Endothelial cell of umbilical vein (primary cell): ENCODE measurements at regions not wholly inside any gene's neighbourhood (a gene's known extent, or its start where the extent isn't known, plus 50 kb on each side); places are given as distances from the start of the nearest gene placed in this dataset.

Experiments used
- BruUV-seq: library from RNA; stranded (reverse); fragments of 400-500 nt; replicated peaks from 2 replicates; lab custom pipeline; 2021; lab: Mats Ljungman, UMichigan
- CTCF ChIA-PET: fragments of 300-600, 350-600 bp; sonication (Branson Sonifier 250); formaldehyde crosslinking; loops from one replicate; lab custom pipeline; 2021; ENCODE audit warnings: antibody characterized with exemption, inconsistent platforms; lab: Charles Lee
- POLR2A ChIA-PET: fragments of 300-600, 350-600 bp; sonication (Branson Sonifier 250); formaldehyde crosslinking; loops from one replicate; lab custom pipeline; 2021; ENCODE audit warnings: antibody characterized with exemption, inconsistent platforms; lab: Charles Lee
- DNase-seq: peaks from one replicate; pipeline ENCODE4 v3.0.0-alpha.2; 2011; ENCODE audit warnings: low read depth, low spot score
- FAIRE-seq: peaks from 2 replicates; lab custom pipeline; 2011; peaks lifted over from hg19 to GRCh38; lab: Jason Lieb, UNC
- H2AFZ ChIP-seq: 2 replicates; pipeline ENCODE4 v1.6.0; 2012; ENCODE audit warnings: low read depth, low read length, control low read depth, inconsistent platforms
- H3K27ac ChIP-seq: 2 replicates; pipeline ENCODE4 v1.5.1; 2011; ENCODE audit warnings: low read depth, mild to moderate bottlenecking, control low read depth, low read length, moderate library complexity; ENCODE audit not compliant: insufficient read depth
- H3K27me3 ChIP-seq, 2 experiments: 2 replicates each; pipeline versions ENCODE4 v1.6.0 to v1.6.1; 2011; ENCODE audit warnings: low read length in 2 of 2, mixed read lengths in 1 of 2; ENCODE audit not compliant: control insufficient read depth in 2 of 2, insufficient read depth in 2 of 2
- H3K36me3 ChIP-seq, 2 experiments: 2 replicates in 1 of 2; 3 replicates in 1 of 2; pipeline ENCODE4 v1.5.1; 2011; ENCODE audit warnings: low read length in 2 of 2, mild to moderate bottlenecking in 1 of 2, moderate library complexity in 1 of 2; ENCODE audit not compliant: control insufficient read depth in 2 of 2, insufficient read depth in 2 of 2; ENCODE audit errors: extremely low read depth in 1 of 2
- H3K4me1 ChIP-seq: 3 replicates; pipeline ENCODE4 v1.5.1; 2011; ENCODE audit warnings: mild to moderate bottlenecking, low read length; ENCODE audit not compliant: control insufficient read depth, insufficient read depth; ENCODE audit errors: extremely low read depth
- H3K4me2 ChIP-seq: 2 replicates; pipeline ENCODE4 v1.6.1; 2011; ENCODE audit warnings: low read length, control low read depth, mixed read lengths; ENCODE audit not compliant: insufficient read depth
- H3K4me3 ChIP-seq, 3 experiments: fragments of 200-600 bp in 1 of 3; sonication (generic), shearing (Covaris generic) in 1 of 3; replicated peaks in 1 of 3; 2 replicates each; pipeline ENCODE4 v1.5.1; 2011 to 2016; ENCODE audit warnings: control low read depth in 3 of 3, low read length in 3 of 3, mild to moderate bottlenecking in 2 of 3, inconsistent platforms in 1 of 3, low read depth in 1 of 3, moderate library complexity in 1 of 3; ENCODE audit not compliant: insufficient read depth in 1 of 3
- H3K79me2 ChIP-seq: 2 replicates; pipeline ENCODE4 v1.6.0; 2012; ENCODE audit warnings: low read length, inconsistent platforms; ENCODE audit not compliant: control insufficient read depth, insufficient read depth
- H3K9ac ChIP-seq: replicated peaks from 2 replicates; pipeline ENCODE3; 2011; ENCODE audit warnings: low read length, control low read depth; ENCODE audit not compliant: insufficient read depth; ENCODE audit errors: extremely low read depth
- H3K9me1 ChIP-seq: replicated peaks from 3 replicates; pipeline ENCODE4 v1.6.0; 2011; ENCODE audit warnings: mild to moderate bottlenecking, low read length; ENCODE audit not compliant: control insufficient read depth, insufficient read depth; ENCODE audit errors: extremely low read depth
- H3K9me3 ChIP-seq: replicated peaks from 2 replicates; pipeline ENCODE4 v1.5.1; 2012; ENCODE audit warnings: low read length, inconsistent platforms; ENCODE audit not compliant: control insufficient read depth, insufficient read depth
- H4K20me1 ChIP-seq: replicated peaks from 2 replicates; pipeline ENCODE3; 2011; ENCODE audit warnings: mild to moderate bottlenecking, low read length; ENCODE audit not compliant: control insufficient read depth, insufficient read depth; ENCODE audit errors: extremely low read depth
- CTCF ChIP-seq, 2 donors: IDR thresholded peaks; 1 replicate in 1 of 2; 2 replicates in 1 of 2; pipeline ENCODE4 v1.5.1; 2011; ENCODE audit warnings: low read length in 2 of 2, mild to moderate bottlenecking in 2 of 2, moderate library complexity in 2 of 2, control low read depth in 1 of 2, inconsistent platforms in 1 of 2, low read depth in 1 of 2; ENCODE audit not compliant: insufficient read depth in 1 of 2; ENCODE audit errors: extremely low read depth in 1 of 2
- EZH2 ChIP-seq: IDR thresholded peaks from 2 replicates; pipeline ENCODE4 v1.6.1; 2012; ENCODE audit warnings: borderline replicate concordance, low read depth, mild to moderate bottlenecking, moderate library complexity, low read length, inconsistent platforms; ENCODE audit not compliant: severe bottlenecking
- FOS ChIP-seq: IDR thresholded peaks from 2 replicates; pipeline ENCODE4 v1.6.1; 2011; ENCODE audit warnings: mild to moderate bottlenecking, low read length, moderate library complexity, borderline replicate concordance; ENCODE audit not compliant: insufficient read depth
- GATA2 ChIP-seq: IDR thresholded peaks from 2 replicates; pipeline ENCODE4 v1.7.0; 2011; ENCODE audit warnings: low read depth, mild to moderate bottlenecking, moderate library complexity, mixed read lengths, low read length; ENCODE audit not compliant: insufficient read length, insufficient read depth
- JUN ChIP-seq: IDR thresholded peaks from 2 replicates; pipeline ENCODE4 v1.6.1; 2011; ENCODE audit warnings: borderline replicate concordance, low read depth; ENCODE audit not compliant: insufficient read length, insufficient read depth
- MYC ChIP-seq: IDR thresholded peaks from one replicate; pipeline ENCODE4 v1.6.1; 2011; ENCODE audit warnings: mild to moderate bottlenecking, low read depth, low read length
- POLR2A ChIP-seq: IDR thresholded peaks from 2 replicates; pipeline ENCODE4 v1.6.1; 2012; ENCODE audit warnings: low read depth, mild to moderate bottlenecking, control low read depth, low read length
- POLR2AphosphoS5 ChIP-seq: IDR thresholded peaks from 2 replicates; pipeline ENCODE4 v1.6.1; 2012; ENCODE audit warnings: low read depth, mild to moderate bottlenecking, control low read depth, low read length, moderate library complexity; ENCODE audit not compliant: insufficient read depth
- dilution Hi-C: fragments of 300-500 bp; cut with MboI; formaldehyde crosslinking; loops from one replicate; pipeline ENCODE4 v1.15.0; 2019; ENCODE audit warnings: low sequenced_read_pairs; ENCODE audit not compliant: extremely low pct_ligation_motif_present
- intact Hi-C: fragments of 100-400 bp; cut with micrococcal nuclease; formaldehyde crosslinking; loops from one replicate; pipeline ENCODE4 v1.10.0; 2022
- TF ChIP-seq, protein P1 (sequence below): IDR thresholded peaks from 2 replicates; pipeline ENCODE4 v1.6.1; 2011; ENCODE audit not compliant: insufficient read depth, insufficient read length

DNA sequence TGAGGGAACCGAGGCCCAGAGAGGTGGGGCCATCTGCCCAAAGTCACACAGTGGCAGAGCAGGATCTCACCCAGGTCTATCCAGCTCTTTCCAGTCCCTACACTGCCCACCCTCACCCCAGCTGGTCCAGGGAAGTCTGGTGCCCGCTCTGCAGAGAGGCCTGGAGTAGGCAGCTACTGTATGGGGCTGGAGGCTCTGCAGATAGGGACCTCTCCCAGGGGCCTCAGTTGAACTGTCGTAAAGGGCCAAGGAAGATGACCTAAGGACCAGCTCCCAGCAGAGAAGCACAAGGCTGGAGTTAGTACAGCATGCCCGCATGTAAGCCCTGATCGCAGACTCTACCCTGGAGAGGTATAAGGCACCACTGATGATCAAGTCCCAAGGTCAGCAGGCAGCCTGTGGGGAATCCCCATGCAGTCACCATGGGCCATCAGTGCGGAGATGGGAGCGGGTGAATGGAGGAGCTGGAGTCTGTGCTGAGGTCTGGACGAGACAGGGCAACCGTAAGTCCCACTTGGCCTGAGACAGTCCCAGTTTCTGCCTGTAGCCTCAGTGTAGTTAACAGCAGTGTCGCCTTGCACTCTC lies 320.2 kb downstream of the MATN1 start:
- TF ChIP-seq JUN (no peak), EZH2 (no peak), GATA2 (no peak), POLR2A (no peak), FOS (no peak), MYC (no peak), CTCF (IDR thresholded peaks at IDR 0.05; ENCODE audit: extremely low read depth in 1 of 2, insufficient read depth in 1 of 2, low read depth in 1 of 2, low read length in 2 of 2) (no peak), POLR2AphosphoS5 (no peak)
- TF ChIP-seq, protein P1, sequence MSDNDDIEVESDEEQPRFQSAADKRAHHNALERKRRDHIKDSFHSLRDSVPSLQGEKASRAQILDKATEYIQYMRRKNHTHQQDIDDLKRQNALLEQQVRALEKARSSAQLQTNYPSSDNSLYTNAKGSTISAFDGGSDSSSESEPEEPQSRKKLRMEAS = no peak
- FAIRE-seq = no peak

More for the DNA sequence above, 320.2 kb downstream of the MATN1 start:
- Histone ChIP-seq H3K27ac (no peak overlapping the region), H3K79me2 (no peaks in the 10 kb centered on the region), H3K9ac (no peak overlapping the region), H3K4me2 (no peak overlapping the region), H3K4me3 (no peak overlapping the region), H4K20me1 (no peaks in the 10 kb centered on the region), H3K4me1 (no peaks in the 10 kb centered on the region), H3K9me3 (no peaks in the 10 kb centered on the region), H3K27me3 (no peaks in the 10 kb centered on the region), H2AFZ (no peak overlapping the region), H3K9me1 (no peaks in the 10 kb centered on the region), H3K36me3 (no peaks in the 10 kb centered on the region)
- ChIA-PET CTCF (interaction anchor here (1.5 kb wide), 1 partner anchor 23 kb away, joined by 3 read pairs; no protein-coding TSS in a partner anchor), POLR2A (no interaction called here)
- DNase-seq = no peak
- dilution Hi-C loops = no loop called here
- intact Hi-C loops = no loop called here
- no TSS peak for BruUV-seq
